Heart left ventricle (tissue), 16 donors: ENCODE measurements at regions not wholly inside any gene's neighbourhood (a gene's known extent, or its start where the extent isn't known, plus 50 kb on each side); places are given as distances from the start of the nearest gene placed in this dataset.

Experiments used
- ATAC-seq, 4 donors: fragments of 200-7000 bp; cut with Tn5 transposase; one replicate each; pipeline ENCODE4 v1.9.1; 2020 to 2022; ENCODE audit warnings: moderate library complexity in 4 of 4, mild to moderate bottlenecking in 3 of 4, moderate number of reproducible peaks in 1 of 4
- DNase-seq, 5 donors: peaks; one replicate each; pipeline ENCODE4 v3.0.0-alpha.2; 2020
- H3K27ac ChIP-seq, 12 donors: fragments of 200-600 bp; sonication (generic) in 4 of 12; one replicate each; pipeline versions ENCODE4 v1.5.0 to v1.8.0; 2016 to 2022; ENCODE audit warnings: mild to moderate bottlenecking in 2 of 12
- H3K27me3 ChIP-seq, 9 donors: fragments of 200-600 bp; sonication (generic) in 2 of 9; one replicate each; pipeline versions ENCODE4 v1.5.1 to v1.8.0; 2016 to 2022; ENCODE audit warnings: mild to moderate bottlenecking in 3 of 9
- H3K36me3 ChIP-seq, 9 donors: fragments of 200-600 bp; sonication (generic) in 2 of 9; one replicate each; pipeline versions ENCODE4 v1.5.0 to v1.8.0; 2018 to 2022; ENCODE audit warnings: mild to moderate bottlenecking in 2 of 9
- H3K4me1 ChIP-seq, 12 donors: fragments of 200-600 bp; sonication (generic) in 4 of 12; one replicate each; pipeline versions ENCODE4 v1.5.0 to v1.8.0; 2016 to 2022; ENCODE audit warnings: mild to moderate bottlenecking in 3 of 12
- H3K4me3 ChIP-seq, 12 donors: fragments of 200-600 bp; sonication (generic) in 4 of 12; one replicate each; pipeline versions ENCODE4 v1.5.0 to v1.8.0; 2017 to 2022; ENCODE audit warnings: mild to moderate bottlenecking in 9 of 12, moderate library complexity in 4 of 12
- H3K9me3 ChIP-seq, 12 donors: fragments of 200-600 bp; sonication (generic) in 4 of 12; one replicate each; pipeline versions ENCODE4 v1.5.0 to v1.8.0; 2016 to 2022; ENCODE audit warnings: mild to moderate bottlenecking in 1 of 12
- CTCF ChIP-seq, 12 donors: fragments of 200-600 bp; sonication (generic) in 4 of 12; IDR thresholded peaks; one replicate each; pipeline versions ENCODE4 v1.5.0 to v1.8.0; 2018 to 2022; ENCODE audit warnings: antibody characterized with exemption in 12 of 12, mild to moderate bottlenecking in 5 of 12
- POLR2A ChIP-seq, 2 donors: fragments of 450-650 bp; IDR thresholded peaks; one replicate each; pipeline ENCODE4 v1.6.1; 2017; ENCODE audit warnings: antibody characterized with exemption in 2 of 2, mild to moderate bottlenecking in 2 of 2, moderate library complexity in 2 of 2
- WGBS, 4 donors: extraction: QIAGEN DNeasy Blood & Tissue Kit in 2 of 4; methylation state at CpG; one replicate each; pipeline versions ENCODE4 v1.1.5 to v1.1.7; 2013 to 2018; 5-methylcytosine and 5-hydroxymethylcytosine counted together
- intact Hi-C, 10 donors: fragments of 100-400 bp; cut with DNase I; formaldehyde crosslinking; loops; one replicate each; pipeline versions ENCODE4 v1.11.1 to v1.14.2; 2022
- donor health status: ischemic (EF 13 %, LVEDD 7.1; RV severe dilation, severe dysfunction).
- donor health status: healthy with polysubstance abuse.
- donor health status: DM: no; HTN: yes; CAD: no.
- donor health status: DM: no; HTN: no; CAD: no.
- donor health status: ischemic (EF 25% LVEDD 6.9; RV normal size, moderate dysfunction).
- donor health status: ischemic (EF 25% LVEDD 5.7; RV mildly dilated, moderate dysfunction).
- donor health status: healthy.
- donor health status: DM: yes; HTN: yes; CAD: no.
- donor health status: ischemic (EF 35%, LVEDD 5.7; RV mildly dilated, moderate dysfunction).
- donor health status: nonischemic (EF 11% LVEDD 7.7; RV severe dilation, severe dysfunction).
- donor health status: DM: yes; HTN: yes; CAD: no.
- donor health status: PGD.
- donor health status: ischemic (EF 29% LVEDD 5.4; RV normal size, mild dysfunction).
- donor health status: nonischemic (EF 23%, LVEDD 6.1; RV moderate dilation, normal function).

GRCh38 chr20:60642541-60642940 is 609.5 kb upstream of the CDH4 start:
- no peak overlapping the region for H3K27ac ChIP-seq
- no peak for DNase-seq
- no peak for TF ChIP-seq POLR2A (IDR thresholded peaks at IDR 0.05)
- no peak for TF ChIP-seq CTCF (IDR thresholded peaks at IDR 0.05)
- no peaks in the 10 kb centered on the region for H3K27me3 ChIP-seq
- intact Hi-C loops = no loop called here
- no peaks in the 10 kb centered on the region for H3K36me3 ChIP-seq
- WGBS, 4 donors = 68 to 88% (median 74%) methylated on average over 4 of the region's 4 CpGs
- H3K4me3 ChIP-seq = no peak overlapping the region
- no peaks in the 10 kb centered on the region for H3K4me1 ChIP-seq
- H3K9me3 ChIP-seq = peaks cover 0 to 9% (median 0%) of the 10 kb centered on the region in 12 donors
- ATAC-seq = no peak

GRCh38 chr20:60648556-60648955 is 603.5 kb upstream of the CDH4 start:
- WGBS, 4 donors = 79 to 86% (median 80%) methylated on average over 6 of the region's 6 CpGs
- no peak for TF ChIP-seq CTCF (IDR thresholded peaks at IDR 0.05)
- TF ChIP-seq POLR2A (IDR thresholded peaks at IDR 0.05) = no peak
- Histone ChIP-seq H3K27me3 (peaks cover 0 to 4% (median 0%) of the 10 kb centered on the region in 9 donors), H3K36me3 (no peaks in the 10 kb centered on the region), H3K27ac (no peak overlapping the region), H3K9me3 (peaks cover 0 to 9% (median 0%) of the 10 kb centered on the region in 12 donors), H3K4me3 (no peak overlapping the region), H3K4me1 (no peaks in the 10 kb centered on the region)
- intact Hi-C loops = no loop called here
- ATAC-seq = no peak
- DNase-seq = no peak

GRCh38 chr20:60649541-60649940 is 602.5 kb upstream of the CDH4 start:
- ATAC-seq (no peak), DNase-seq (no peak)
- Histone ChIP-seq H3K9me3 (peaks cover 0 to 10% (median 0%) of the 10 kb centered on the region in 12 donors), H3K27ac (no peak overlapping the region), H3K4me3 (no peak overlapping the region), H3K4me1 (no peaks in the 10 kb centered on the region), H3K27me3 (peaks cover 0 to 4% (median 0%) of the 10 kb centered on the region in 9 donors), H3K36me3 (no peaks in the 10 kb centered on the region)
- 81 to 89% (median 84%) methylated on average over 12 of the region's 12 CpGs for WGBS, 4 donors
- intact Hi-C loops = no loop called here
- TF ChIP-seq CTCF (IDR thresholded peaks at IDR 0.05) = no peak
- TF ChIP-seq POLR2A (IDR thresholded peaks at IDR 0.05) = no peak

- intact Hi-C loops = no loop called here
- Histone ChIP-seq H3K9me3 (peaks cover 0 to 15% (median 0%) of the 10 kb centered on the region in 12 donors), H3K4me1 (no peaks in the 10 kb centered on the region), H3K27me3 (peaks cover 0 to 4% (median 0%) of the 10 kb centered on the region in 9 donors), H3K36me3 (no peaks in the 10 kb centered on the region), H3K4me3 (no peak overlapping the region), H3K27ac (no peak overlapping the region)
- DNase-seq = no peak
- TF ChIP-seq CTCF (IDR thresholded peaks at IDR 0.05) = no peak
- TF ChIP-seq POLR2A (IDR thresholded peaks at IDR 0.05) = no peak
- 94 to 96% (median 95%) methylated on average over 10 of the region's 10 CpGs for WGBS, 4 donors
- ATAC-seq = no peak
Measured at GRCh38 chr20:60650087-60650486, 602.0 kb upstream of the CDH4 start.
